ENCODE measurements at regions not wholly inside any gene's neighbourhood (a gene's known extent, or its start where the extent isn't known, plus 50 kb on each side); places are given as distances from the start of the nearest gene placed in this dataset.

- peak; percentile 2 for DNase-seq (ENCODE audit: low read depth, low spot score)
Observed at GRCh38 chr9:26061948-26062575, 383.8 kb upstream of the TUSC1 start.

DNA sequence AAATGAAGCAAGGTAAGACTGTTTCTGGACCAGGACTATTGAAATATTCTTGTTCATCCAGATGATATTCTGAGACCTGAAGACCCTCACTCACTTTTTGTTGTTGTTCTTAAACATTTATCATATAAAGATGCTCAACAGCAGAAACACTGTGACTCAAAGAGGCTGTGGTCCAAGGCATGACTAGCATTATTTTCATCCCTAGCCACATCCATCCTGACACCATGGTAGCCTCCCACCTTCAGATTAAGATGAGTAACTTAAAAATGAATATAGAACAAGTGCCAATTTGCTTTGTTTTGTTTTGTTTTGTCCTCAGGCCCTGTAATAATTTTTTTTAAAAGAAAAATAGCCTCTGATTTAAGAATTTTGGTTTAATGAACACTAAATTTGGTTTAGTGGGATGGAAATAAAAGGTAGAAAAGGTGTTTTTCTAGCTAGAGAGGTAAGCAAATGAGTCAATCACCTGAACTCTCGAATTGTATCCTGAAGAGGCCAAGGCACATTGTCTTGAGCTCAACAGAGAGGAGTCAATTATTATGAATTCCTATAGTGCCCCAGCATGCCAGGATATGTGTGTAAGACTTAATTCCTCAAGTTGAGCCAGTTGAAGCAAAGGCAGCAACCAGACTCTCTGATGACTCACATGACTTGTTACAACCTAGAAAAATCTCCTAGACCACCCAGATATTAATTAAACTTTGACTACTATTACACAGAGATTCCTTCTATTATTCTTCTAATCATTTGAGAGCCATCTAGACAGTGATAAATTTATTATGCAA is 380.1 kb upstream of the TUSC1 start:
- DNase-seq (ENCODE audit: low read depth, low spot score), result peak; percentile 53

DNA sequence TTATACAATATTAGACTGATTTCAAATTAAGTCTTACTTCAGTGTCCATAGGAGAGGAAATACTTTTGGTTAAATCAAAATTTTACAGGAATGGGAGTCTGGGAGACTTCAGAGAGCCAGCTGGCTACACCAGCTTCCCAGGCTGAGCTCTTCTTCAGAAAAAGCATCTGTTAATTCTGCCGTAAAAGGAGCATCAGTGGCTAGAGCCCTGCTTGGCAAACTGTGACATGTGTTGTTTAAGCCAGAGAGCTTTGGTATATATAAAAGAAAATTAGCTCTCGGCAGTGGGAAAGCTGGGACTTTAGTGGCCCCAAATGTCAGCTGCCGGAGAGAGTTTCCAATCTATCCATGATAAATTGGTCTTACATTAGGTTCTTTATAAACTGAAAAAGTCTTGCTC is 378.8 kb upstream of the TUSC1 start:
- DNase-seq (ENCODE audit: low read depth, low spot score), result no peak

- peak; percentile 7 for DNase-seq (ENCODE audit: low read depth, low spot score)
Observed at GRCh38 chr9:26054600-26055520, 376.6 kb upstream of the TUSC1 start.

GRCh38 chr9:26053954-26054353 is 375.7 kb upstream of the TUSC1 start:
- no peak for DNase-seq (ENCODE audit: low read depth, low spot score)

DNA sequence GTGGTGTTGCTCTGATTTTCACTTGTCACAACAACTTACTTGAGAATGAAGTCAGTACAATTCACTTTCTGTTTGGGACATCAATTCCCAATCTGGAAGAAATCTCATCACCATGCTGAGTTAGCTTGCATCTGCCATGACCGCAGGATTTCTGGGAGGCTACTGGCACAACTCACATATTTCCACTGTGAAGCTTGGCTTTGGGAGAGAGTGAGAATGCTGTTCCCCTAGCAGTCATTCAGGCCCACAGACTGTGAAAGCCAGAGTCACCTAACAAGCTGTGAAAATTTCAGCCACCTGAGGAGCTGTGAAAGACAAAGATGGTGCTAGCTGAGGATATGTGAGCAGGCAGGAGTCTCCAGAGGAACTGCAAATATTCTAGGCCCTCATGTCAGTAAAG is 365.2 kb upstream of the TUSC1 start:
- DNase-seq (ENCODE audit: low read depth, low spot score), result no peak

- DNase-seq (ENCODE audit: low read depth, low spot score), result no peak
Observed at GRCh38 chr9:26034786-26035185, 356.5 kb upstream of the TUSC1 start.

GRCh38 chr9:26033336-26033735 is 355.1 kb upstream of the TUSC1 start:
- peak; percentile 29 for DNase-seq (ENCODE audit: low read depth, low spot score)

GRCh38 chr9:26026423-26027100 is 348.3 kb upstream of the TUSC1 start:
- no peak for DNase-seq (ENCODE audit: low read depth, low spot score)

- no peak for DNase-seq (ENCODE audit: low read depth, low spot score)
Observed at GRCh38 chr9:26013199-26013598, 335.0 kb upstream of the TUSC1 start.

DNA sequence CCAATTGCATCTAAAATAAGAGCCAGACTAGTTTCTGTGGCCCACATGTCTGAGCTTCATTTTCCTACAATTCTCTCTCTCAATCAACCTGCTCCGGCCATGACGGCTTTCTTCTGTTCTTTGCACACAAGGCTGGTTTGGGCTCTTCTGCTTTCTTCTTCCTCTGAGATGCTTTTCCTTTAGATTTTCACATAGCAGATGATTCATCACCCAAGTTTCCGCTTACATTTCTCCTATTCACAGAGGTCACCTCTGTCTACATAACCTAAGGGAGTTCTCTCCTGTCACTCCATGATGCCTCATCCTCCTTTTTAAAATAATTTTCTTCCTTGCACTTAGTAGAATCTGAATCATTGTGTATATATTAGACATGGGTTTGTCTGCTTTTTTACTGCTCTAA is 334.6 kb upstream of the TUSC1 start:
- DNase-seq (ENCODE audit: low read depth, low spot score), result no peak

- no peak for DNase-seq (ENCODE audit: low read depth, low spot score)
Observed at GRCh38 chr9:25994605-25995004, 316.4 kb upstream of the TUSC1 start.

DNA sequence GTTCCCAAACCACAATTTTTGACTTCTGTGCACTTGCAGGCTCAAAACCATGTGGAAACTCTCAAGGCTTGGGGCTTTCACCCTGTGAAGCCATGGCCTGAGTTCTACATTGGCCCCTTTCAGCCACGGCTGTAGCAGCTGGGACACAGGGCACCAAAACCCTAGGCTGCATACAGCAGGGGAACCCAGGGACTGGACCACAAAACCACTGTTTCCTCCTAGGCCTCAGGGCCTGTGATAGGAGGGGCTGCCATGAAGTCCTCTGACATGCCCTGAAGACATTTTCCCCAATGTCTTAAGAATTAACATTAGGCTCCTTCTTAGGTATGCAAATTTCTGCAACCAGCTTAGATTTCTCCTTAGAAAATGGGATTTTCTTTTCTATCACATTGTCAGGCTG is 312.1 kb upstream of the TUSC1 start:
- no peak for DNase-seq (ENCODE audit: low read depth, low spot score)

GRCh38 chr9:25975667-25976066 is 297.4 kb upstream of the TUSC1 start:
- DNase-seq (ENCODE audit: low read depth, low spot score), result no peak

- DNase-seq (ENCODE audit: low read depth, low spot score), result peak; percentile 78
Observed at GRCh38 chr9:25964239-25964638, 286.0 kb upstream of the TUSC1 start.

DNA sequence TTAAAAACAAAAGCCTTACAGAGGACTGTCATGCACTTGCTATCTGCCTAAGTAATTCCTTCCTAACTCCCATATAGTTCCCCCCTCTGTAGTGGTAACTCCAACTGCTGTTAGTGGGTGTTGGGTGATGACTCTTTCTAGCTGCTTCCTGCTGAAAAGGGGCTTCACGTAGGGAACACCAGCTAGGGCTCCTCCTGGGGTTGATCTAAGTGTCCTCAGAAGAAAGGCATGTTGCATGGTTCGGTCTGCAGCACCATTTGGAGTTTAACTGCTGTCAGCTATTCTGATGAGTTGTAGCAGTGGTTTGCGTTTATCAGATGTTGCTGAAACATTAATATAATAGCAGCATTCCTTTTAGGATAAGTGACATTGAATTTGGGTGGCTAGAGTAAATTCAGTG is 281.9 kb upstream of the TUSC1 start:
- DNase-seq (ENCODE audit: low read depth, low spot score), result no peak

- no peak for DNase-seq (ENCODE audit: low read depth, low spot score)
Observed at GRCh38 chr9:25954209-25954608, 276.0 kb upstream of the TUSC1 start.

- no peak for DNase-seq (ENCODE audit: low read depth, low spot score)
Observed at GRCh38 chr9:25948182-25948581, 269.9 kb upstream of the TUSC1 start.

GRCh38 chr9:25939126-25939525 is 260.9 kb upstream of the TUSC1 start:
- no peak for DNase-seq (ENCODE audit: low read depth, low spot score)

DNA sequence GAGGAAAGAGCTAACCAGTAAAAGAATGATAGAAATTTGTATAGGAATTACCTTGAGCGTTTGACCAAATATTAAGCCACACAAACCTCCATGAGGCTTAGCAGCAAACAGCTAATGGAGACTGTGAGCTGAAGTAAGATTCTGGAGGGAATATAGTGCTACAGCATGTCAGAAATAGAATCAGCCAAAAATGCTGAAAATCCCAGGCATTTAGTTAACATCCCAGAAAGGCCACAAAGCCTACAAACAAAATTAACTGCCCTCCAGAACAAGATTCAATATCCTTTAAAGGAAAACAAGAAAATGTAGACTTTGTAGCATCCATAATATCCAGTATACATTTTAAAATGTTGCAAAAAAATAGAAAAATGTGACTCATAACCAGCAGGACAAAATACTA is 257.8 kb upstream of the TUSC1 start:
- DNase-seq (ENCODE audit: low read depth, low spot score), result peak; percentile 17

DNA sequence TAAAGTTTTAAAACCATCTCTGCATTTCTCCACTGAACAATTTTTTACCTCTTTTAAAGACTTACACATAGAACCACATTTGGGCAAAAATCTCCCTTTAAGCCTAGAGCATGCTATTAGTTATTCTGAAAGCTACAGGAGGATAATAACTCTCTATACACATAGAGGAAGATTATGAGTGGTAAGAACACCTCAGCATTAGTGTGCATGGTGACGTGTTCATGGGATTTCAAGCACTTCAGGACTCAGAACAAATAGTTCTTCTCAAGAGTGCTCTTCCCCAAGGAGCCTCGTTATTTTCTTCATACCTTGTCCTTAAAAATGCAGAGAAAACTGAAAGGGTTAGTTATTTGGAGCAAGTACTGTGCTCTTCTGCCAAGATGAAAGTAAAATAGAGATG is 256.9 kb upstream of the TUSC1 start:
- no peak for DNase-seq (ENCODE audit: low read depth, low spot score)

DNA sequence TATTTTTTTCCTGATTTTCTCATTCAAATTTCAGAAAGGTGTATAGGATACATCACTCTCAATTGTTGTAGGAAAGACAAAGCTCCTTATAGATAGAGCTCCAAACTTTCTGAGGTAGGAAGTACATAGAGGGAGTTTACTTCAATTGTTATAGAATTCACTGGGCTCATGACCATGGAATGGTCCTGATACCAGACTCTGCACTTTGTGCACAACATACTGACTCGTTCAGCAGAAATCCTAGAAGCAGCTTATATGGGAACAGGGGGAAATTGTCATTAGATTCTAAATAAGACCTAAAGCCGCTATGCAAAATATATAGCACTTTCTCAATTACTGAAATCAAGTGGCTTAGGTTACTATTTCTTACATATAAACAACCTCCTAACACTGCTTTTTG is 240.5 kb upstream of the TUSC1 start:
- no peak for DNase-seq (ENCODE audit: low read depth, low spot score)
